HG02852 (cell line): ENCODE measurements at regions not wholly inside any gene's neighbourhood (a gene's known extent, or its start where the extent isn't known, plus 50 kb on each side); places are given as distances from the start of the nearest gene placed in this dataset.

Experiments used
- ATAC-seq: cut with Tn5 transposase; IDR thresholded peaks from one replicate; pipeline ENCODE4 v1.9.1; 2021; ENCODE audit warnings: mild to moderate bottlenecking, moderate library complexity; ENCODE audit not compliant: unreplicated experiment

GRCh38 chr6:122302067-122302466 is 97.4 kb upstream of the HSF2 start:
- no peak for ATAC-seq

DNA sequence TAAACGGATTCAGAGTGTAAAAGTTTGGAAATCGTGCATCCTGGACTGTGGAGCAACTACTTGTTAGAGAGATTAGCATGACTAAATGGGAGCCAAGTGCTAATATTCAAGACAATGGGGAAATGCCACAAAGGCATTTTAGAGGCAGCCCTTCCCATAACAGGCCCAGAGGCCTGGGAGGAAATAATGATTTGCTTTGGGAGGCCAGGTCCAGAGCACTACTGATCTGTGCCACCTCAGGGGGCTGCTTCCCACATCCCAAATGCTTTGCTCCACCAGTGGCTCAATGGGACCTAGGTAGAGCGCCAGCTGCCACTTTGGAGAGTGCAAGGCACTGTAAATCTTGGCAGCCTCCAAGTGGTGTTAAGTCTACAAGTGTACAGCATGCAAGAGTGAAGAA is 91.9 kb upstream of the HSF2 start:
- ATAC-seq, result no peak

GRCh38 chr6:122308074-122308473 is 91.4 kb upstream of the HSF2 start:
- ATAC-seq, result no peak

GRCh38 chr6:122315842-122316241 is 83.6 kb upstream of the HSF2 start:
- ATAC-seq, result no peak

- no peak for ATAC-seq
These were observed 76.6 kb upstream of the HSF2 start for GRCh38 chr6:122322824-122323223.

DNA sequence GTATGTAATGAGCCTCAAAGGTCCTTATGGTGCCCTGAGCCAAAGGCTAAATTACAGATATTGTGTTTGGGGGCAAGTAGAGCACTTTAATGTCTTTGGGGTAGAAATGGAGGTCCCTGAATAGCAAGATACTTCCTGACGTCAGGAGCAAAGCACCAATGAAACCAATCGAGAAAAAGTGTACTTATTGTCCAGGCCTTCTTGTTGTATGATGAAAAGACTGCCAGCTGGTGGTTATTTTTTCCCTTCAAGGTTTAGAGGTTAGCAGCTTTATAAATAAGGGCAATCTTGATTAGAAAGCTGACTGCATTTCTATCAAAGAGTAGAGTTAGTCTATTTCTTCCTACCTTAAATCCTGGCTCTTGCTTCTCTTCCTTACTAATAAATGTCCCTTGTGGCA is 76.1 kb upstream of the HSF2 start:
- no peak for ATAC-seq

DNA sequence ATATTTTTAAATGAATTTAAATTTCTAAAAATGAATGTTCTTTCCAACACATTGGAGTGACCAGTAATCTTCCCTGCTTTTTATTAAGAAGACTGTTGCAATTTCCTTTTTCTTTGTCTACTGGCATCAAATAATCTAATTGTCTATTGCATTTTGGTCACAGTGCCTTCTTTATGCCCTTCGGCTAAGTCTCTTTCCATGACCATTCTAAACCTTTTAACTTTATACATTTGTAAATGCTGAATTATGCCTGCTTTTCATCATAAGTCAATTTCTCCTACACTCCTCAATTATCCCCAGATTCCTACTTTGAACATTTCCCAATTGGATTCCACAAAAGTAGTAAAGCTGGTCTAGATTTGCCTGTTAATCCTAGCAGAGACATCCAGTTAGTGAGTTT is 69.1 kb upstream of the HSF2 start:
- ATAC-seq, result no peak

DNA sequence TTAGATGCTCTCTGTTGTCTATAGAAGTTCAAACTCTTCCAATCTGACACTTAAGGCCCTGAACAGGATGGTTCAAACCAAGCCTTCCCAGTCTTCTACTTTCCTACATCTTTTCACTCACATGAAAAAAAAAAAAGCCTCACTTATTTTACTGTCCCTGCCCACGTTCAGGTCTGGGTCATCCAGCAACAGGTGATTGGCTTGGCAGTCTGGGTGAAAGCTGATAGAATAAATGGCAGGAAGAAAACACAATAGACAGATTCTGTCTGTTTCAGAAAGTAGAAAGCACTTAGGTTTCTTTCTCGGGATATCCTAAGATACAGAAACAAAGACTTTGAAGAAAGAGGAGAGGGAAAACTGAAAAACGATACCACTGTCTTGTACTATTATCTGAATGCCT is 61.8 kb upstream of the HSF2 start:
- no peak for ATAC-seq

GRCh38 chr6:122339661-122340060 is 59.8 kb upstream of the HSF2 start:
- no peak for ATAC-seq

DNA sequence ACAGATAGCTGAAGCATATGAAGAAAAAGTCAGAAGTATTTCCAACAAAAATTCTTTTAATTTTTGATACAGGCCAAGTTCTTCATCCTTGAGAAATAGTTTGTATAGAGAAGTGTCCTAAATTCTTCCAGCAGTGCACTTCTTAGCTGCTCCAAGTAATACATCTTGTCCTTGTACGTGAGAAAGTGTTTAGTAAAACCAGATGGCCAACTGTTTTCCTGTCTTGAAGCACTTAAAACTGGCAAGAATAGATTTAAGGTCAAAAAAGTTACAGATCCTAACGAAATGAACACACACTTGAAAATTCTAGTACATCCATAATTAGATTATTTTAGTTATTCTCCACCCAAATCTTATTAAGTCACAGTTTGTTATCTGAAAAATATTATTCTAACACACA is 52.2 kb upstream of the HSF2 start:
- no peak for ATAC-seq

DNA sequence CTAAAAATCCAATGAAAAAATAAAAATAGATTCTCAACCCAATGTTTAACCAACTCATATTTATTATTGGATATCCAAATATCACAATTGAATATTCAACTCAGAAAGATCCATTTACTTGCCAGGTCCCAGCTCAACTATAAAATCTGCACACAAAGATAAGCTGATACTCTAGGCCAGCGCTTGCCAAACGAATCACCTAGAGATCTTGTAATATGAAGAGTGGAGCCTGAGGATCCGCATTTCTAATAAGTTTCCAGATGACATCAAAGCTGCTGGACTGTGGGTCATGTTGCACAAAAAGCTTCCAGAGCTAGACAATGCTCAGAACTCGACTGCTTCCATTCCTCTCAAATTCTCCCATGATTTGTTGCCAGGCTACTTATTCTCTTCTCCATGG is 51.7 kb upstream of the HSF2 start:
- no peak for ATAC-seq
